ENCODE measurements at regions not wholly inside any gene's neighbourhood (a gene's known extent, or its start where the extent isn't known, plus 50 kb on each side); places are given as distances from the start of the nearest gene placed in this dataset.
"Not testable (repeated sequence)": the region's sequence is repeated elsewhere in the genome, so short reads cannot be mapped to it uniquely, and the experiment has no call there.

DNA sequence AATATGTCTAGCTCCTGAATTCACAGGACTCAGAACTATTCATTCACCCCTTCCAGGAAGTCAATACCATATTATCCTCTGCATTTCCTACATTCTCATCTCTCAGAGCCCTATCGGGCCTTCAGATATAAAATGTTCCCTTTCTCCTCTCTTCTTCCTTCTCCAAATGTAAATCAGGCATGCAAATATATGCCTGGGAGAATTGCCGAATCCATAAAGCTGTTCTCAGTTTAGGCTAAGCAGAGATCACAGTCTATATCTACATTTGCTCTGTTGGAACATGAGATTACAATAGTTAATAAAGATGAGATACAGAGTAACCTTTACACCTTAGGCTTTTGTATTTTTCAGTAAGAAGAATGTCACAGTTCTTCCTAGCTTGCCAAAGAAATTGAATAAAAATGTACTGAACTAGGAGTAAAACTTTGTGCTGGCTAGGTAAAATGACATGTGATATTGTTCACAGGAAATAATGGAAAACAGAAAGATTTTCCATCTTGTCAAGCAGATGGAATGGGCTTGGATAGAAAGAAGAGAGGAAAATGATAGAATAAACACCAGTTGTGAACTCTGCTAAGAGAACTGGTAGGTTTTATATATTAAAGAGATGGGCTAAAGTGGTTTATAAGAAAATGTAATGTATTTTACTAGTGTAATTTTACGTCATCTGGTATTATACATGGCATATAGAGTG is 161.5 kb downstream of the NRIP1 start:
- DNase-seq: no peak

DNA sequence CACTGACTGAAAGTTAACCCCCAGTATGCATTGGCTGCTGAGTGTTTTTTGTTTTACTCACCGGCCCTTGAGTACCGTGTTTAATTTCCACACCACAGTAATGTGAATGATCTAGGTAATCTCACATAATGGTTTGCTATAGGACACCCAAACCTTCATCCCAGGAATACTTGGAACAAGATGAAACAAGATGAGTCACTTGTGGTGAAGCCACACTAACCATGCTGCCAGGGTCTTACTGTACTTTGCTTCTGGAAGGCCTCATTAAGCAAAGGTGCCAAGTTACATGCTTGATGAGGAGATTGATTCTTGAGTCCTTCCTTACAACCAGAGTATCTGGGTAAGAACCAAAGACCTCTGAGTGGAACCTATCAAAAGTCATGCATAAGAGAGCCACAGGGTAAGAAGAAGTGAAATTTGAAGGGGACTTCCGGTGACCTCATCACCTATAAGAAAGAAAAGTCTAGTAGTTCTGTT is 163.3 kb downstream of the NRIP1 start:
- no peak for DNase-seq

DNA sequence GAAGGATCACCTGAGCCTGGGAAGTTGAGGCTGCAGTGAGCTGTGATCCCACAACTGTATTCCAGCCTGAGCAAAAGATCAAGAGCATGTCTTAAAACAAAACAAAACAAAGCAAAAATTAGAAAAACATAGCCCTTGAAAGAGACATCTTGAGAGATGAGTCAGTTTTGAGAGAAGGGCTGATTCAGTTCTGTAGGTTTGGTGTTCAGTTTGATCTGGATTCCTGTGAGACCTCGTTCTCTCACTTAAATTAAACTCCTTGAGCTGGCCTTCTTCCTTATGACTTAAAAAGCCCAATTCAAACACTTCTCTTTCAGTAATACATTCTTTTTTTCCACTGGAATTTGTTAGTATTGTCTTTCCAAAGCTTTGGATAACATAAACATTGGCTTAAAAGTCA is 164.2 kb downstream of the NRIP1 start:
- no peak for DNase-seq

DNA sequence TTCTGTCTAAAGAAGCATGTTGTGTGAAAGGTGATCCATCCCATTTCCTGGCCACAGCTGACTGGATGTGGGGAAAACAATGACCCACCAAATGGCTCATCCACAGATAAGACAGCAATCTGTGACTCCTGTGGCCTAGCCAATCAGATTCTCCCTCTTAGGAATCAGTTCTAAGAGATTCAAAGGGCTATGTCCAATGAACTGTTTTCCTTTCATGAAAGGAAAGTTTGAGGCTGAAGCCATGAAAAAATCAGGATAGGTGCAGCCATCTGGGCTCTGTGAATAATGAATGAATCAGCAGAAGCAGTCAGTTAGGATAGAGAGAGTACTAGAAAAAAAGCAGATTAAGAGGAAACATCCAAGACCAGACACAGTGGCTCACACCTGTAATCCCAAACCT is 164.7 kb downstream of the NRIP1 start:
- DNase-seq: no peak

DNA sequence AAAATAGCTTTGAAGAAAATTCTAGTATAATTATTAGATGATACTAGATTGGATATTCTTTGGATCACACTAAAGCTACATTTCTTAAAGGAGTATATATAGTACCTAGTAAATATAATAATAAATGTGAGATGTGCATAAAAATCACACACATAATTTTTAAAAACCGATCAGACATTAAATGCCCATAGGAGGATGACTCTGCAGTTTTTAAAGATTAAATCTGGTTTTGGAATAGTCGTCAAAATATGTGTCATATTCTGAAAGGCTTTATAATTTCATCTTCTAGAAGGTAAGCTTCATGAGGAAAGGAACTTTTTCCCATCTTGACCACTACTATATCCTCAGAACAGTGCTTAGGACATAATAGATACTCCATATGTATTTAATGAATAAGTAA is 169.0 kb downstream of the NRIP1 start:
- DNase-seq: no peak

DNA sequence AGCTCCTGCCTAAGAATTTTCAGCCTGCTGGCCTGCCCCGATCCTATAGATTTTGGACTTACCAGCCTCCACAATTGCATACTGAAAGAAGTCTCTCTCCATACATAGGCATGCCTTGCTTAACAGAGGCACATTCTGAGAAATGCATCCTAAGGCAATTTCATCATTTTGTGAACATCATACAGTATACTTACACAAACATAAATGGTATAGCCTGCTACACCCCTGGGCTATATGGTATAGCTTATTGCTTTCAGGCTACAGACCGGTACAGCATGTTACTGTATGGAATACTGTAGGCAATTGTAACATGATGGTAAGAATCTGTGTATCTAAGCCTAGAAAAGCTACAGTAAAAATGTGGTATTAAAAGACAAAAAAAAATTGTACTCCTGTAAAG is 174.7 kb downstream of the NRIP1 start:
- no peak for DNase-seq

DNA sequence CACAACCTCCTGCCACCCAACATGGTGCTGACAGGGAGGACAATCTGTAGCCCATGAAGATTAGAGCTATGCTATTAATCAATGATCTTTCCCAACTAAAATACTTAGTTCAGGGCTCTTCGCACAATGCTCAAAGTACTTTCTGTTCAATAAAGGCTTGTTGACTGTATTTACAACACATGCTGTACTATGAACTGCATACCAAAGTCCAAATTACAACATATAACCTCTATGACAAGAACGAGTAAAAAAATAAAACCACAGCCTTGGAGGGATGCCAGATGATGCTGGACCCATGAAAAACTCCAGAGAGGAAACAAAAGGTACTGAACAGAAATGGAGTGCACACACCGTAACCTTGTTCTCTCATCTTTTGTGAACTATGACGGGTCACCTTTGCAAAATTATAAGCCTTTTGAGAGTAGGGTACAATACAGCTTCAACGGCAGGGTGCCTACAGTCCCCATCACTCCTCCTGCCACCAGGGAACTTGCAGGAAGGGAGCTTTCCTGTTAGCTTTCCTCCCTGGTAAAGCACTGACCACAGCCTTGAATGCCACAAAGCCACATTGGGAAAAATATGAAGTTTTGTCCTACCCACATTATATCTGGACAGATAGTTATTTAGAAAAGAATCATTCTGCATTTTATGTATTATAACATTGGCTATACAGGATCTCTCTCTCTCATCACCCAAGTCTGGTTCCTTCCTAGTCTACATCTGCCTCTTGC is 175.6 kb downstream of the NRIP1 start:
- DNase-seq: no peak

DNA sequence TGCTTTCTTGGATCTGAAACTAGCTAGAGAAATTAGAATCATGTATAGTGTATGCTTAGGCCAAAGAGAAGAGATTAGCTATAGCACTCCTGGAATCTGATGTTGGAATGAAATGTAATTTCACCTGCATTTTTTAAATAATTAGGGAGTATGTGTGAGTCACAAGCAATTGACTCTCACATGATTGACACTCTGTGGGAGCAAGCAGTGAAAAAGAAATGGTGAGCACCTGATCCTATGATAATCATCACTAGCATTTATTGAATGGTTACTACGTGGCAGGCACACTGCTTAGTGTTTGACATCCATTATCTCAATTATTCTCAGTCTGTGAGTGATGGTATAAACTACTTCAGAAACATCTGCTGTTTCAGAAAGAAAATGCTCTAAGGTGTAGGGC is 176.6 kb downstream of the NRIP1 start:
- DNase-seq: no peak

DNA sequence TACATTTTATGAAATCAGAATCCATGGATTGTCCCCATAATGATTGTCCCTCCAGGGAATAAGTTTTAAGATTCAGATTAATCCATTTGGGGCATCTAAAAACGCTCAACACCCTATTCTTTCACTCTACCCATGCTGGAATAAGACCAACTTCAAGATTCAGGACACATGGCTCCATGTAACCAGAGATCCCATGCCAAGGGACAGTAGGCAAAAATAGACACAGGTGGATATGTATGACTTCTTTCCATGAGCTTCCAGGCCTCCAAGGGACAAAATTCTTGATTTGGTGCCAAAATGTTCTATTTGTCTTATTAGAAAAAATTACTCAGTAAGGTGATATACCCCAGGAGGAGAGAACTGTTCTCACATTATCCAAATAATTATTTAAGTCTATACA is 178.8 kb downstream of the NRIP1 start:
- no peak for DNase-seq

DNA sequence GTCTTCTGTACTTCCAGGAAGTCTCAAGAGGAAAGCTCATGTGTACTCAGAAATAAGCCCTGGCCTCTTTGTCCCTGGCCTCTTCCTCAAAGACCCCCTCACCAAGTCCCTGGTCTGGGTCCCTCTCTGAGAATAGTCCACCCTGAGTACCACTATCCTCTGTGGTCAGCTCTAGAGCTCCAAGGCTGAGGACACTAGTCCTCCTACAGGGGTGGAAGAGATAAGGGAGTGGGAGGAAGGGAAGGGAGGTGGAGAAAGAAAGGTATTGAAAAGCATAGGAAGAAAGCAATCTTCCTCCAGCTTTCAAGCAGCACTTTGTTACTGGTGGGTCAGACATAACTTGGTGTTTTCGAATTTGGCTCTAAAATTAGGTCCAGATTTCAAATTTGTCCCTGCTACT is 181.4 kb downstream of the NRIP1 start:
- DNase-seq: no peak

DNA sequence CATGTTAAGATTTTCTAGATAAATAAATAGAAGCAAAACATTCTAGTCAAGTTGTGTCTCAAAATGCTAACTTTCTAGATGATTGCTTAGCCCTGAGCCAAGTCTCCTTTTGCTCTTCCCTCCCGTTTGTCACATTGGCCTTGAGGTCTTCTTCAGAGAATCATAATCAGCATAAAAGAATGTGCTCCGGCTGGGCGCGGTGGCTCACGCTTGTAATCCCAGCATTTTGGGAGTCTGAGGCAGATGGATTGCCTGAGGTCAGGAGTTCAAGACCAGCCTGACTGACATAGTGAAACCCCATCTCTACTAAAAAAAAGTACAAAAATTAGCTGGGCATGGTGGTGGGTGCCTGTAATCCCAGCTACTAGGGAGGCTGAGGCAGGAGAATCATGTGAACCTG is 182.3 kb downstream of the NRIP1 start:
- DNase-seq: not testable (repeated sequence)

DNA sequence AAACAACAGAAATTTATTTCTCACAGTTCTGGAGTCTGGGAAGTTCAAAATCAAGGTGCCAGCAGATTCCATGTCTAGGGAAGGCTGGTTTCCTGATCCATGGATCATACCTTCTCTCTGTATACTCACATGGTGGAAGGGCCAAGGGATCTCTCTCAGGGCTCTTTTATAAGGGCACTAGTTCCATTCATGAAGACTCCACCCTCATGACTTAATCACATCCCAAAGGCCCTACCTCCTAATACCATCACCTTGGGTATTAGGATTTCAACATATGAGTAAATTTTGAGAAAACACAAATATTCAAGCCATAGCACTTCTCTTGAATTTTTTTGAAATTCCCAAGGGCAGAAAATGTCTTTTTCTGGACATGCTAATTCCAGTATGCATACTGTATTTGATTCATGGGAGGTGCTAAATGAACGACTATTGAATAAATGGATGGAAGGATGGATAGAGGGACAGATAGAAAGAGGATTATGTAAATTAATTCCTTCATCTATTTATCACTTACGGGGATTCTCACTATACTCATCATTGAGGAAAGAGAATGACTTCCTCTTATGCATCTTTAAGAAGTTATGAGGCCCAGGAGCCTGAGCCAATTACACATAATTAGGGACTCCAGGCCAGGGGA is 182.8 kb downstream of the NRIP1 start:
- DNase-seq: no peak

DNA sequence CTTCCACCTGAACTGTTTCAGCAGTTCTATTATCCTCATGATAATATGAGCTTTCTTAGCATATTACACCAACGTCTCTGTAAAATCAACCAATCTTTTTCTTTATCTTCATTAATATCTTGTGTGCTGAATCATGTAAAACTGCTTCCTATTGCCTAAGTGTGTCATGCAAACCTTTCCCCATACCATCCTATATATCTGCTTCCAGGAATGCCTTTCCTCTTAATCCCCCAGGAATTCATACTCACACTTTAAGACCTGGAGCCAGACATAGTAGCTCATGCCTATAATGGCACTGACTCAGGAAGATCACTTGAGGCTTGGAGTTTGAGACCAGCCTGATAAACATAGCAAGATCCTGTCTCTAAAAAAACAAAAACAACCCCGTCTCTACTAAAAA is 183.9 kb downstream of the NRIP1 start:
- no peak for DNase-seq

DNA sequence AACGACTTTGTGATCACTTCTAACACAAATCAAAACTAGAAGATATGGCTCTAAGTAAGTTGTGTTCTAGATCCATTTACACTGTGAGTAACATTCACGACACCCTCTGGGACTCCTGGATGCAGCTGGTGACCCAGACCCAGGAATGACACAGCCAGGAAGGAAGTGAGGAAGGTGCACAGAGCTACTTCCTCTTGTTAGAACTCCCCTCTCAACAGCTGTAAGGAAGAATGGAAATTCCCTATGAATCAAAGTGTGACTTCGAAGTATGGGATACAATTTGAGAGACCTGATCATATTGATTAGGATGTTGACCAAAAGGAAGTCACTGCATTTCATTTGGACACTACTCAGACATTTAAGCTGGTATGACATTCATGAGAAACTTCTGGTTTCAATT is 185.3 kb downstream of the NRIP1 start:
- DNase-seq: no peak

DNA sequence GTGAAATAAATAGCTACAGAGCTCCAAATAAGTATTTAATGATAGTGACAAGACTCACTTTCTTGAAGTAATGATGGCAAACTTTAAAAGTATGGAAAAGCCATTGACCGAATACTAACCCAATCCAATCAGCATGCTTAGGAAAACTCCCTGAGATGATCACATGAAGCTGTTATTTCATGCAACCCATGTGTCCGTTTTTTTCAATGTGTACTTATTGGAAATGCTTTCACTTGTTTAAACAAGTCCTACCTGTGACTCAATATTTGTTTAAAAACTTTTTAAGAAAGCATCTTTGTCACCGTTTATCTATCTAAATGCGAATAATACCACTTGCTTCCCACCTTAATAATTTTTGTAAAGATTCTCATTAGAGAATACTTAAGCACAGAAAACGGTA is 185.8 kb downstream of the NRIP1 start:
- no peak for DNase-seq

DNA sequence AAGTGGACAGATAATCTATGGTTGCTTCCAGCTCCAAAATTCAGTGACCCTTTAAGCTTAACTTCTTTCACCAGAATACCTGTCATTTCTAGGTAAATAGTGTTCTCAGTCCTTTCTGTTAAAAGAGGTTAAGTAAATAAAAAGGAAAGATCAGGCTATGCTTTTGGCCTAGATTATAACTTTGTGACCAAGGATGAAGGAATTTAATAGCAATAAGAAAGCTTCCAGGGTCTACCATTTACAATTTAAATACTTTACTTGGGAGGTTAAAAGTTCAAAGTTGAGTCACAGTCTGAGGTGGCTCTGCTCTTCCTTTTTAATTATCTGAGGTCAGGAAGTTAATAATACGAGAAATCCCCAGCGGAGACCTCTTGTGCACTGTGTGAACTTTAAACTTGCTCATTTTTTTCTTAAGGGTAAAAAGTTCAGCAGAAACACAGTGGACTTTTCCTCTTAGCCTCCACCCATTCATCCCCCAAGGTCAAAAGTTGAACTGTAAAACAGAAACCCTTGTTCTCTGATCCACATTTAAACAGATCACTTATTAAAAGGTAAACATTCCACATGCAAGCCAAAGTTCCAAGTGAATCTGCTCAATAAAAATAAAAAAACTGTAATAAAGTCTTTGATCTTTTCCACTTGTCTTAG is 187.1 kb downstream of the NRIP1 start:
- no peak for DNase-seq

DNA sequence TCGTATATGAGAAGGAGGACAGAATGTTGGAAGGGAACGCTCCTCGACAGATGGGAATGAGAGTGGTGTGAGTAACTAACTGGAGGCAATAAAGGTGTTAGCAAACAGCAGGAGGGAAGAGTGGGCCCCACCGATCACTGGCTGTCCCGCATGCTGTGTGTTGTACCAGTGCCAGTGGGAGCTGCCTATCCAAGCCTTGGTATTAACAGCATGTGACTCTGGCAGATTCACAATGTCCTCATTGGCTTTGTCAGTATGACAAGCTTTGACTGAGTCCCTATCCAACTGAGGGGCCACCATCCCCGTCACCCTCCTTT is 188.3 kb downstream of the NRIP1 start:
- DNase-seq: no peak

DNA sequence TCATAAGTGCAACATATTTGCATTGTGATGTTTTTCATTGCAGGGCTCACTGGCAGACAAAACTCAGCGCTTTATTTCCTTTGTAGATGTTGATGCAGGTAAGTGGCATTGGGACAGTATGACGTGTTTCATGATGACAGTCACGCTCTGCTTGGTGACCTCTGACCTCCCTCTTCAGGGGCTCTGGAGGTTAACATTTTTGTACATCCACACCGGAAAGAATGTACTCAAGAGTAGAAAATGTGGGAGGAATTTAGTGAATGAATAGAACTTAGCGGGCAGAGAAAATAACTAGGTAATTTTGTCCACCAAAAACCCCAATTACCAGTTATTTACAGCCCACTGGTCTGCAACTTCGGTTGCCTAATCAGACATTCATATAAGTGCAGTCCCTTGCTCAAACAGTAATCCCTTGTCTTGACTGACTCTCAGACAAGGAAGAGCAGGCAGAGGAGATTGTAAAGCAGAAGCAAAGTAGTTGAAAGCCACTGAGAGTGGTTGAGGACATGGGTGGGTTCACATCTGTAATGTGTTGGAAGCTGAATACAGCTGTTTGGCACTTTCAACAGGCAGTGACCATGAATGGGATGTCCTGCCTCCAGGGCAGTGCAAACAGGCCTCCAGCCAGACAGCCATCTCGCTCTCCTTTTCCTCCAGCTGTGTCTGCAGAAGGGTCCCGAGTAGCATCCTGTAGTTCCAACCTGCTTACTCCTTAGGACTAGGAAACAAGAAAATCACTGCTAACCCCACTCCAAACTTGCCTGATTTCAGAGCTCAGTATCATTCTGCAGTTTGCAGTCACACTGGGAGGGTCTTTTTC is 188.9 kb downstream of the NRIP1 start:
- no peak for DNase-seq

DNA sequence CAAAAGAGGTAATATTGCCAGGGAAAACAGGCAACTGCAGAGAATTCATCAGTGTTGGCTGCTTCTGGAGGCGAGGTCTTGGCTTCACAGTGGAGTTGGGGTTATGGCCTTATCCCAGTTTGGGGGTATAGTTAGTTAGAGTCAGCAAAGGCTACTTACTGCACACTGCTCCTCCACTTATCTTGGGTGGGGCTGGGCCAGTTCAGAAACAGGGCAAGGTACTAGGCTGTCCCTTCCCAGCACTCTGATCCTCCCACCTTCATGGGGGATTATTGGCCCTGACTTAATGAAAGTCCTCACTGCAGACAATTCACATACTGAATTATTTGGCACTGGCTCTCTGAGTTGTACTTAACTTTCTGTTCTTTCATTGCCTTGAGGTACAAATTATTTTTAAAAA is 189.6 kb downstream of the NRIP1 start:
- no peak for DNase-seq

DNA sequence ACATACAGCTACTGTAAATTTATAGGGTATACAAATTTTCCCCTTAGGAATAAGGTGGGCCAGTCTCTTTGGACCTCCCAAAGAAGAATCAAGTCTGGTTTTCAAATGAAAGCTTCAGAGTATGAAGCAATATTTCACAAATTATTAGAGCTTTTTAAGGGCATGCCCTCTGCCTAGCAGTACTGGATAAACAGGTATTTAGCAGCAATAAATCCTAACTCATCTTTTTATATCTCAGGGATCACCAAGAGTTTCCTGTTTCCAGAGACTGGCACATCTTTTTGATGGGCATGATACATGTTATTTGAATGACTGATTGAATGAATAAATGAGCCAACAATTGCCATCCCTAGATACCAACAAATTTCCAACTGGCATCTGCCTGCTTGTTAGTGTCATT is 190.4 kb downstream of the NRIP1 start:
- no peak for DNase-seq

DNA sequence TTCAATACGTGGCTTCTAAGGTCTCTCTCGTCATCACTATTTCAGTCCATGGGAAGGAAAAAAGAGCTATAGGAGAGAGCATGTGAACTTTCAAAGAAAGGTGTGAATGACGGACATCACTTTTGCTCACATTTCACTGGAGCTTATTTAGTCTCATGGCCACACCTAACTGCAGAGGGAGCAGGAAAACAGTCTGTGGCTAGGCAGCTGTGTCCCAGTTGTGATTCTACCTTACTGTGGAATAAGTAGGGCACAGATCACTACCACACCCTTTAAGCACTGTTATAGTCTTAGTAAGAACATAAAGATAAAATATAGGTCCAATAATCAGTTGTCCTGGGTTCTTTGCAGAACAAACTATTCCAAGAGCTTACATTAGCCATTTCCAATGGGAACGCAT is 192.9 kb downstream of the NRIP1 start:
- DNase-seq: no peak

DNA sequence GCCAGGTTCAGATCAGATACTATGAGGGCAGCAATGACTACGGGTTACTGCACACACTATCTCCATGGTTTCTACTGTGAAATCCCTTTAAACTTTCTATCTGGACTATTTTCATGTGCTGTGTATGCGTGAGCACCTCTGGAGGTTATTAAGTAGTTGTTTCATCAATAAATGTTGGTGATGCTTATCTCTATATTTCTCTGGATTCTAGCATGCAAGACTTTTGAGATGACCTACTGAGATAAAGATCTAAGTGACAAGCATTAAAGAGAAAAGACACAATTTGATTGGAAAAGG is 194.0 kb downstream of the NRIP1 start:
- no peak for DNase-seq

Data from activated effector memory CD4-positive, alpha-beta T cell treated with anti-CD3 and anti-CD28 coated beads, Interleukin-2, amount 50 U/mL, for 16 hours (primary cell).